Left lung (tissue), 4 donors: ENCODE measurements at regions not wholly inside any gene's neighbourhood (a gene's known extent, or its start where the extent isn't known, plus 50 kb on each side); places are given as distances from the start of the nearest gene placed in this dataset.

Experiments used
- ATAC-seq: fragments of 200-7000 bp; cut with Tn5 transposase; one replicate; pipeline ENCODE4 v1.9.1; 2020; ENCODE audit warnings: moderate library complexity
- DNase-seq, 4 donors: peaks; one replicate each; pipeline ENCODE4 v3.0.0-alpha.2; 2013 to 2020
- H3K27ac ChIP-seq, 2 donors: fragments of 200-600 bp; sonication (generic) in 1 of 2; one replicate each; pipeline versions ENCODE4 v1.5.0 to v1.8.0; 2020 to 2021
- H3K27me3 ChIP-seq, 2 donors: fragments of 200-600 bp; sonication (generic) in 1 of 2; one replicate each; pipeline versions ENCODE4 v1.5.0 to v1.8.0; 2020 to 2021
- H3K36me3 ChIP-seq, 2 donors: fragments of 200-600 bp; sonication (generic) in 1 of 2; one replicate each; pipeline versions ENCODE4 v1.5.0 to v1.8.0; 2020 to 2021
- H3K4me1 ChIP-seq, 2 donors: fragments of 200-600 bp; one replicate each; pipeline ENCODE4 v1.8.0; 2021
- H3K4me3 ChIP-seq, 2 donors: fragments of 200-600 bp; sonication (generic) in 1 of 2; one replicate each; pipeline versions ENCODE4 v1.5.0 to v1.8.0; 2020 to 2021; ENCODE audit warnings: mild to moderate bottlenecking in 1 of 2
- H3K9me3 ChIP-seq, 2 donors: fragments of 200-600 bp; sonication (generic) in 1 of 2; one replicate each; pipeline versions ENCODE4 v1.5.0 to v1.8.0; 2020 to 2021
- intact Hi-C, 2 donors: fragments of 100-400 bp; cut with DNase I; formaldehyde crosslinking; loops; one replicate each; pipeline versions ENCODE4 v1.11.2 to v1.14.2; 2022
- TF ChIP-seq, protein P1 (sequence below), 2 donors: fragments of 200-600 bp; sonication (generic) in 1 of 2; IDR thresholded peaks; one replicate each; pipeline versions ENCODE4 v1.5.0 to v1.8.0; 2021; ENCODE audit warnings: antibody characterized with exemption in 2 of 2
- donor health status: DM: no; HTN: yes; CAD: no.
- donor health status: DM: no; HTN: no; CAD: no.

DNA sequence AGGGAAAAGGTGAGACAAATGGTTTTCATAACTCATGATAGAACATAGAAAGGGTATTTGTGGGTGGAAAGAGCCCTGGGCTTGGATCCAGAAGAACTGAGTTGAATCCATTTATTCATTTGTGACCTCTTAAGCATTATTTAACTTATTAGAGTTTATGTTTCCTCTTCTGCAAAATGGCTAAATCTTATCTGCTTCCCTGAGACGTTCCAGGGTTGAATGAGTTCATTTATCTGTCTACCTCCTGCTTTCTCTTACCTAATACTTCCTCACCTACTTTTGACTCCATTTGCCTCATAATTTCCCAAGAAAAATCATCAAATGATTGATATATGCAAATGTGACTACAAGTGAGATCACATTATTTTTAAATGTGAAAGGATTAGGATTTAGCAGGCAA lies 152.7 kb upstream of the GAS1 start:
- Histone ChIP-seq H3K27ac (no peak overlapping the region), H3K4me3 (no peak overlapping the region), H3K36me3 (no peaks in the 10 kb centered on the region), H3K27me3 (no peaks in the 10 kb centered on the region), H3K9me3 (no peaks in the 10 kb centered on the region), H3K4me1 (no peaks in the 10 kb centered on the region)
- DNase-seq, result no peak
- ATAC-seq, result no peak
- intact Hi-C loops, result no loop called here
- TF ChIP-seq, protein P1, sequence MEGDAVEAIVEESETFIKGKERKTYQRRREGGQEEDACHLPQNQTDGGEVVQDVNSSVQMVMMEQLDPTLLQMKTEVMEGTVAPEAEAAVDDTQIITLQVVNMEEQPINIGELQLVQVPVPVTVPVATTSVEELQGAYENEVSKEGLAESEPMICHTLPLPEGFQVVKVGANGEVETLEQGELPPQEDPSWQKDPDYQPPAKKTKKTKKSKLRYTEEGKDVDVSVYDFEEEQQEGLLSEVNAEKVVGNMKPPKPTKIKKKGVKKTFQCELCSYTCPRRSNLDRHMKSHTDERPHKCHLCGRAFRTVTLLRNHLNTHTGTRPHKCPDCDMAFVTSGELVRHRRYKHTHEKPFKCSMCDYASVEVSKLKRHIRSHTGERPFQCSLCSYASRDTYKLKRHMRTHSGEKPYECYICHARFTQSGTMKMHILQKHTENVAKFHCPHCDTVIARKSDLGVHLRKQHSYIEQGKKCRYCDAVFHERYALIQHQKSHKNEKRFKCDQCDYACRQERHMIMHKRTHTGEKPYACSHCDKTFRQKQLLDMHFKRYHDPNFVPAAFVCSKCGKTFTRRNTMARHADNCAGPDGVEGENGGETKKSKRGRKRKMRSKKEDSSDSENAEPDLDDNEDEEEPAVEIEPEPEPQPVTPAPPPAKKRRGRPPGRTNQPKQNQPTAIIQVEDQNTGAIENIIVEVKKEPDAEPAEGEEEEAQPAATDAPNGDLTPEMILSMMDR (IDR thresholded peaks at IDR 0.05), result no peak

DNA sequence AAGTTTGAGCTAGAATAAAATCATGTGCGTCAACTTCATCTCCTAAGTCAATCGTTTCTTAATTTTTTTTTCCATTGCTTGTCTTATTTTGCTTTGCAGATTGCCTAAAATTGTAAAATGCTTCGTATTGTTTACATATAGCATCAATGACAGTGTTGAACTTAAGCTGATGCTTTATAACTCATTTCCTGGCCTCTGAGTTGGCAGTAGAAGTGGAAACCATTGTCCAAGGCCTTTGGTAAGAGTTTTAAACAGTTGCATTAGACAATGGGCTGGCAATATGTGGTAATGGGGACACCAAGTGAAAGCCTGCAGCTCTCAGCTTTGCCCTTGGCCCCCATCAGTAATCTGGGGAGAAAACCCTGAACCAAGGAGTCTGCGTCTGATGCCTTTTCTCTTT lies 154.8 kb upstream of the GAS1 start:
- H3K4me3 ChIP-seq, result no peak overlapping the region
- intact Hi-C loops, result no loop called here
- no peaks in the 10 kb centered on the region for H3K27me3 ChIP-seq
- H3K36me3 ChIP-seq, result no peaks in the 10 kb centered on the region
- DNase-seq (peak in 2 of 4 donors; percentile 38 to 52), ATAC-seq (no peak)
- TF ChIP-seq, protein P1 (IDR thresholded peaks at IDR 0.05), result no peak
- H3K27ac ChIP-seq, result no peak overlapping the region
- no peaks in the 10 kb centered on the region for H3K4me1 ChIP-seq
- no peaks in the 10 kb centered on the region for H3K9me3 ChIP-seq

DNA sequence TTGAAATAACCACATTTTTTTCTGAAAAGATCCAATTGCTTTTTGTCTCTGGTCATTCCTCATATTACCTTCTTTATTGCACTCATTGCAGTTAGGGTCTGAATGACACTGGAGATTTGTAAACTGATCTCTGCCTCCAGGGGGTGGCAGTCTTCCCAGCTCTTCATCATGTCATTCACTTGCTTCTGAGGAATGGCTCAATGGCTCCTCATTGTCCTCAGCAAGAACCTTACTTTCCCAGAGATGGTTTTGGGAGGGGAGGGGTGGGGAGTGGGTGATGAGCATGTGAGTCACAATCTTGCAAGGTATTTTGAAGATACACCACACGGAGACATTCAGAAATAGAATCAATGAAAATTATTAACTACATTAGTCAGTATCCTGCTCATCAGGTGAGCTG lies 159.8 kb upstream of the GAS1 start:
- Histone ChIP-seq H3K36me3 (no peaks in the 10 kb centered on the region), H3K9me3 (peaks cover 0 to 7% of the 10 kb centered on the region in 2 donors), H3K27me3 (no peaks in the 10 kb centered on the region), H3K27ac (no peak overlapping the region), H3K4me1 (no peaks in the 10 kb centered on the region), H3K4me3 (no peak overlapping the region)
- DNase-seq (no peak), ATAC-seq (no peak)
- intact Hi-C loops, result no loop called here
- TF ChIP-seq, protein P1 (IDR thresholded peaks at IDR 0.05), result no peak

DNA sequence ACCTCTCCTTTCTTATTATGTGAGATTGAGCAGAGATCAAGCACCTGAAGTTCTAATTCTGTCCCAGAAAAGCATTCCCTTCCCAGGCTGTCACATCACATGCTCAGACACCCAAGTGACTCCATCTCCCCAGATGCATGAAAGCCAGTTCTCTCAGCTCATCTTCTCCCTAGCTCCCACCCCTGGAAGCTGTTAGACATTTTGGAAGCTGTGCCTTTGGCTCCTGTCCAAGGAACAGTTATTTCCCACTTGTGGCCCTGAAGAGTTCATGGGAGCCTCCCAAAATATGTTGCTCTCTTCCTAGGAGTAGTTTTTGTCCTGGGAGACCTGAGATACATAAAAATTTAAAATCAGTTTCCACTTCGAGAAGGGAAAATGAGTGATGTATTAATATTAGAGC lies 161.4 kb upstream of the GAS1 start:
- ATAC-seq (no peak), DNase-seq (peak in 2 of 4 donors; percentile 61 to 73)
- no peak overlapping the region for H3K27ac ChIP-seq
- H3K36me3 ChIP-seq, result no peaks in the 10 kb centered on the region
- H3K4me1 ChIP-seq, result no peaks in the 10 kb centered on the region
- intact Hi-C loops, result no loop called here
- H3K9me3 ChIP-seq, result peaks cover 0 to 7% of the 10 kb centered on the region in 2 donors
- no peaks in the 10 kb centered on the region for H3K27me3 ChIP-seq
- no peak overlapping the region for H3K4me3 ChIP-seq
- TF ChIP-seq, protein P1 (IDR thresholded peaks at IDR 0.05), result no peak

DNA sequence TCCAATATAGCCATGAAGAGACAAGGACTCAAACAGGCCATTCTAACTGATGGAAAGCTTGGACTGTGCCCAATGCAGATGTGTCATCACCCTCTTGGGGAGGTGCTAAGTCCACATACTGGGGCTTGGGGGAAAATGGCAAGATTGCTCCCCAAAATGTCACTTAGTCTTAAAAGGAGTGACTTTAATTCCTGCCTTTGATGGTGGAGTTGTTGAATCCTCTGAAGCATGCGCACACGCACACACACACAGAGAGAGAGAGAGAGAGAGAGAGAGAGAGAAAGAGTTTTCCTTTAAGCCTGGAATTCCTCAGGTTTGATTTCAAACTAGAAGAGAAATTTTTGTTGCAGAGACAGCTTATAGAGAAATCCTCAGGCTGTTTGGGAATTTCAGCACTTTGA lies 161.9 kb upstream of the GAS1 start:
- no peak overlapping the region for H3K27ac ChIP-seq
- no peak for DNase-seq
- H3K4me1 ChIP-seq, result no peaks in the 10 kb centered on the region
- no peaks in the 10 kb centered on the region for H3K27me3 ChIP-seq
- H3K4me3 ChIP-seq, result no peak overlapping the region
- no peaks in the 10 kb centered on the region for H3K36me3 ChIP-seq
- intact Hi-C loops, result no loop called here
- H3K9me3 ChIP-seq, result peaks cover 0 to 7% of the 10 kb centered on the region in 2 donors
- ATAC-seq, result no peak
- TF ChIP-seq, protein P1 (IDR thresholded peaks at IDR 0.05), result no peak
